PC-9 (cell line): ENCODE measurements at regions not wholly inside any gene's neighbourhood (a gene's known extent, or its start where the extent isn't known, plus 50 kb on each side); places are given as distances from the start of the nearest gene placed in this dataset.

Experiments
- BruUV-seq: library from RNA; stranded (reverse); fragments of 400-500 nt; replicated peaks from 2 replicates; lab custom pipeline; 2021; lab: Mats Ljungman, UMichigan
- CTCF ChIA-PET: fragments of 300-600 bp; sonication (Branson Sonifier 250); formaldehyde crosslinking; loops from one replicate; lab custom pipeline; 2022; ENCODE audit warnings: antibody characterized with exemption; lab: Charles Lee
- POLR2A ChIA-PET: fragments of 300-600 bp; sonication (Branson Sonifier 250); formaldehyde crosslinking; loops from one replicate; lab custom pipeline; 2022; ENCODE audit warnings: antibody characterized with exemption; ENCODE audit not compliant: unreplicated experiment; lab: Charles Lee
- DNase-seq, 2 experiments: peaks; one replicate each; pipeline versions ENCODE4 v3.0.0 to v3.0.0-alpha.2; 2015 to 2022; ENCODE audit warnings: mixed read lengths in 1 of 2
- H2AFZ ChIP-seq: fragments of 200-600 bp; sonication (generic); 2 replicates; pipeline ENCODE4 v1.8.1; 2017; ENCODE audit warnings: antibody characterized with exemption
- H3F3A ChIP-seq: fragments of 200-600 bp; sonication (generic); 2 replicates; pipeline ENCODE4 v1.8.1; 2017; ENCODE audit warnings: antibody characterized with exemption, mild to moderate bottlenecking, low read depth; ENCODE audit not compliant: insufficient read depth
- H3K27ac ChIP-seq: fragments of 200-600 bp; sonication (generic); 2 replicates; pipeline ENCODE4 v1.6.1; 2016; ENCODE audit warnings: mixed run types
- H3K27me3 ChIP-seq: fragments of 200-600 bp; sonication (generic); 2 replicates; pipeline ENCODE4 v1.6.1; 2016; ENCODE audit warnings: low read depth, mixed run types; ENCODE audit not compliant: insufficient read depth
- H3K36me3 ChIP-seq: fragments of 200-600 bp; sonication (generic); 2 replicates; pipeline ENCODE4 v1.6.1; 2016; ENCODE audit warnings: low read depth, mixed run types
- H3K4me1 ChIP-seq: fragments of 200-600 bp; sonication (generic); replicated peaks from 2 replicates; pipeline ENCODE4 v1.6.1; 2016; ENCODE audit warnings: mixed run types; ENCODE audit not compliant: insufficient read depth
- H3K4me2 ChIP-seq: fragments of 200-600 bp; sonication (generic); 2 replicates; pipeline ENCODE4 v1.6.1; 2017; ENCODE audit warnings: mixed run types
- H3K4me3 ChIP-seq: fragments of 200-600 bp; sonication (generic); 2 replicates; pipeline ENCODE4 v1.6.1; 2016; ENCODE audit warnings: mixed run types
- H3K79me2 ChIP-seq: fragments of 200-600 bp; sonication (generic); 2 replicates; pipeline ENCODE4 v1.6.1; 2017; ENCODE audit warnings: low read depth, mixed run types
- H3K9me2 ChIP-seq: fragments of 200-600 bp; sonication (generic); 2 replicates; pipeline ENCODE4 v1.8.1; 2017; ENCODE audit warnings: mild to moderate bottlenecking; ENCODE audit not compliant: insufficient read depth
- H3K9me3 ChIP-seq: fragments of 200-600 bp; sonication (generic); 2 replicates; pipeline ENCODE4 v1.8.1; 2016; ENCODE audit warnings: low read depth; ENCODE audit not compliant: insufficient read depth
- H4K20me1 ChIP-seq: fragments of 200-600 bp; sonication (generic); 2 replicates; pipeline ENCODE4 v1.8.1; 2017; ENCODE audit not compliant: insufficient read depth
- CTCF ChIP-seq: fragments of 200-600 bp; sonication (generic); conservative IDR thresholded peaks from 2 replicates; pipeline ENCODE4 v1.6.1; 2017; ENCODE audit warnings: mixed run types, antibody characterized with exemption, mild to moderate bottlenecking, moderate library complexity
- EZH2 ChIP-seq: fragments of 200-600 bp; sonication (generic); IDR thresholded peaks from 2 replicates; pipeline ENCODE4 v1.8.0; 2017; ENCODE audit warnings: antibody characterized with exemption, low read depth
- intact Hi-C: fragments of 100-400 bp; cut with micrococcal nuclease; formaldehyde crosslinking; loops from one replicate; pipeline ENCODE4 v1.10.0; 2022; ENCODE audit not compliant: unreplicated experiment

- CTCF ChIA-PET, result no interaction called here
- Histone ChIP-seq H3K79me2 (no peaks in the 10 kb centered on the region), H2AFZ (no peak overlapping the region), H3K27me3 (no peaks in the 10 kb centered on the region), H3F3A (no peaks in the 10 kb centered on the region), H3K4me2 (no peak overlapping the region), H4K20me1 (no peaks in the 10 kb centered on the region), H3K27ac (no peak overlapping the region), H3K9me2 (no peaks in the 10 kb centered on the region), H3K4me1 (peaks cover 14% of the 10 kb centered on the region; the same call in 1 of the 2 replicates), H3K36me3 (no peaks in the 10 kb centered on the region), H3K4me3 (no peak overlapping the region), H3K9me3 (no peaks in the 10 kb centered on the region)
- DNase-seq, result no peak
- TF ChIP-seq EZH2, result no peak
- TF ChIP-seq CTCF, result no peak
- intact Hi-C loops, result no loop called here
- POLR2A ChIA-PET, result no interaction called here
- BruUV-seq, result no TSS peak
Observed at GRCh38 chr4:177967328-177967727, 525.1 kb upstream of the AGA start.

GRCh38 chr4:177968817-177969442 lies 526.7 kb upstream of the AGA start:
- Histone ChIP-seq H3K27ac (no peak overlapping the region), H2AFZ (no peak overlapping the region), H3F3A (no peaks in the 10 kb centered on the region), H3K4me2 (no peak overlapping the region), H3K9me2 (no peaks in the 10 kb centered on the region), H3K27me3 (no peaks in the 10 kb centered on the region), H3K4me3 (no peak overlapping the region), H3K4me1 (peaks cover 10% of the 10 kb centered on the region; the same call in 1 of the 2 replicates), H4K20me1 (no peaks in the 10 kb centered on the region), H3K36me3 (no peaks in the 10 kb centered on the region), H3K9me3 (no peaks in the 10 kb centered on the region), H3K79me2 (no peaks in the 10 kb centered on the region)
- POLR2A ChIA-PET, result no interaction called here
- no TSS peak for BruUV-seq
- CTCF ChIA-PET, result no interaction called here
- no peak for TF ChIP-seq EZH2
- TF ChIP-seq CTCF, result no peak
- no peak for DNase-seq
- intact Hi-C loops, result no loop called here

GRCh38 chr4:177974461-177974860 lies 532.2 kb upstream of the AGA start:
- no peaks in the 10 kb centered on the region for H3K9me3 ChIP-seq
- intact Hi-C loops, result no loop called here
- H4K20me1 ChIP-seq, result no peaks in the 10 kb centered on the region
- H3F3A ChIP-seq, result no peaks in the 10 kb centered on the region
- H3K4me1 ChIP-seq, result no peaks in the 10 kb centered on the region
- TF ChIP-seq EZH2 (no peak), CTCF (no peak)
- DNase-seq, result no peak
- no peaks in the 10 kb centered on the region for H3K9me2 ChIP-seq
- CTCF ChIA-PET, result no interaction called here
- POLR2A ChIA-PET, result no interaction called here
- H3K27ac ChIP-seq, result no peak overlapping the region
- H3K4me3 ChIP-seq, result no peak overlapping the region
- H2AFZ ChIP-seq, result no peak overlapping the region
- no peaks in the 10 kb centered on the region for H3K27me3 ChIP-seq
- H3K79me2 ChIP-seq, result no peaks in the 10 kb centered on the region
- BruUV-seq, result no TSS peak
- H3K36me3 ChIP-seq, result no peaks in the 10 kb centered on the region
- H3K4me2 ChIP-seq, result no peak overlapping the region
